ENCODE measurements at regions not wholly inside any gene's neighbourhood (a gene's known extent, or its start where the extent isn't known, plus 50 kb on each side); places are given as distances from the start of the nearest gene placed in this dataset.
A peak's percentile ranks its signal among the peaks of the same experiment; 100 is the strongest.
"Not testable (repeated sequence)": the region's sequence is repeated elsewhere in the genome, so short reads cannot be mapped to it uniquely, and the experiment has no call there.

DNA sequence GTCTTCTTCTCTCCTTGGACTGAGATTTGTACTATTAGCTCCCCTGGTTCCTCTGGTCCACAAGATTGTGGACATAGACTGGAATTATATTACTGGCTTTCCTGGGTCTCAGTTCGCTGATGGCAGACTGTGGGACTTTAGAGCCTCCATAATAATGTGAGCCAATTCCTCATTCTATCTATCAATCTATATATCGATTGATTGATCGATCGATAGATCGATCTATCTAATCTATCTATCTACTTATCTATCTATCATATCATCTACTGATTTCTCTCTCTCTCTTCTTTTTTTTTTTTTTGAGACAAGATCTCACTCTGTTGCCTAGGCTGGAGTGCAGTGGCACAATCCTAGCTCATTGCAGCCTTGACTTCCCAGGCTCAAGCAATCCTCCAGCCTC lies 51.5 kb upstream of the DDR1 start:
- H3K27ac ChIP-seq, result no peak overlapping the region
- no peaks in the 10 kb centered on the region for H3K36me3 ChIP-seq
- peaks cover 8% of the 10 kb centered on the region; the same call in 1 of the 2 replicates for H3K4me1 ChIP-seq
- no peak overlapping the region for H3K4me3 ChIP-seq
- DNase-seq, result no peak
- H3K27me3 ChIP-seq, result no peaks in the 10 kb centered on the region
- no peaks in the 10 kb centered on the region for H3K9me3 ChIP-seq (replicated peaks)

DNA sequence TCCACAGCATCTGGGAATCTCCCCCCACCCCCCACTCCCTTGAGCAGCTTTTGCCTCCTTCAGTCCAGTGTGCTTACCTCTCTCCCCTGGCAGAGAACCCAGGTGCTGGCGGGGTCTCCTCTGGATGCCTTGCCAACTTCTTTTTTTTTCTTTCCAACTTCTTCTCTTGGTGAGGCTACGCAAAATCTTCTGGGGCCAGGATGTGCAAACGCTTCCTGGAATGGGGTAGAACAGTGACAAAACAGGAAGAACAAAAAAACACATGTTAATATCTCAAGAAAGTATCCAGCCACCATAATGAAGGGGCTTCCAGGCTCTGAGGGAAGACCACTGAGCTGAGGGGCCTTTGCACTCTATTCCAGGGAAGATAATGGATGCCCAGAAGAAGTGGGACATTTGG lies 53.9 kb upstream of the DDR1 start:
- H3K27me3 ChIP-seq, result no peaks in the 10 kb centered on the region
- H3K4me1 ChIP-seq, result peaks cover 20% of the 10 kb centered on the region
- H3K9me3 ChIP-seq (replicated peaks), result no peaks in the 10 kb centered on the region
- H3K27ac ChIP-seq, result no peak overlapping the region
- DNase-seq, result no peak
- no peaks in the 10 kb centered on the region for H3K36me3 ChIP-seq
- H3K4me3 ChIP-seq, result no peak overlapping the region

DNA sequence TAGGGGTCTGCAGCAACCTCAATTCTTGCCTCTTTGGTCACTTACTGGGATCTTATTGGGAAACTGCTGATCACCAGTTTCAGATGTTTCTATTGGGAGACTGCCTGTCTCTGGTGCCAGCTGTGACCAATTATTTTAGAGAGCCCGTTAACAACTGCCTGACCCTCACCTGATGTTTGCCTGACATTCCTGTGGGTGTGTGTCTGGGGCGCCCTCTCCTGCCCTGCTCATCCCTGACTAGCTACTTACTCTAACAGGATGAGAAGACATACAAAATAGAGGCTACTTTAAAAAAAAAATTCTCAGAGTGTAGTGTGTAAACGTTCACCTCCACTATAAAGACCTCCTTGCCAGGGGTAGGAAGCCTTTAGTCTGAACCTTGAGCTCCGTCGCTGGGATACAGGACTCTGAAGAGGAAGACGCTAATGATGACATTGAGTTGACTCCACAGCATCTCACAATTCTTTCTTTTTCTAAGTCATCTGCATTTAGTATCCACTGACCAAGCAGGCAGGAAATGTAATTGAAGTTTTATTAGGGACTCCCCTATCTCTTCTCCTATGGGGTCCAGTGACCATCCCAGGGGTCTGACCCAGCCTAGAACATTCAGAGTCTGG lies 54.6 kb upstream of the DDR1 start:
- no peak overlapping the region for H3K4me3 ChIP-seq
- H3K27me3 ChIP-seq, result no peaks in the 10 kb centered on the region
- no peak for DNase-seq
- H3K4me1 ChIP-seq, result peaks cover 20% of the 10 kb centered on the region
- no peak overlapping the region for H3K27ac ChIP-seq
- H3K36me3 ChIP-seq, result no peaks in the 10 kb centered on the region
- H3K9me3 ChIP-seq (replicated peaks), result no peaks in the 10 kb centered on the region

DNA sequence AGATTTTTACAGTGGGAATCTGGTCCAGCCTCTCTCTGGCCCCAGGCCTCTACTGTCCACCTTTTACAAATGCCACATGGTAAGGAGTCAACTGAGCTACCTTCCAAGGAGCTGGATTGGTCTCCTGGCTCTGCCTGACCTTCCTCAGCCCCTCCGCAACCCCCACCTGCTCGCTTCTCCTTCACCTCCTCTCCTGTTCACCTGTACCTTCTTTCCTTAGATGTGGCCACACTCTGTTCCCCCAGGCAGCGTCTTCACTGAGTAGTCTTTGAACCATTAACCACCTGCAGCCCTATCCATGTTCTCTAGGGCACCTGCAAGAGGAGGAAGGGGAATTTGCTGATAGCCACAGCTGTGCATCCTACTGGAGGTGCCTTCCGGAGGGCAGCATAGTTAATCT lies 55.3 kb upstream of the DDR1 start:
- no peaks in the 10 kb centered on the region for H3K9me3 ChIP-seq (replicated peaks)
- no peak overlapping the region for H3K27ac ChIP-seq
- H3K36me3 ChIP-seq, result no peaks in the 10 kb centered on the region
- DNase-seq, result no peak
- H3K4me3 ChIP-seq, result no peak overlapping the region
- H3K27me3 ChIP-seq, result no peaks in the 10 kb centered on the region
- H3K4me1 ChIP-seq, result peaks cover 17% of the 10 kb centered on the region

DNA sequence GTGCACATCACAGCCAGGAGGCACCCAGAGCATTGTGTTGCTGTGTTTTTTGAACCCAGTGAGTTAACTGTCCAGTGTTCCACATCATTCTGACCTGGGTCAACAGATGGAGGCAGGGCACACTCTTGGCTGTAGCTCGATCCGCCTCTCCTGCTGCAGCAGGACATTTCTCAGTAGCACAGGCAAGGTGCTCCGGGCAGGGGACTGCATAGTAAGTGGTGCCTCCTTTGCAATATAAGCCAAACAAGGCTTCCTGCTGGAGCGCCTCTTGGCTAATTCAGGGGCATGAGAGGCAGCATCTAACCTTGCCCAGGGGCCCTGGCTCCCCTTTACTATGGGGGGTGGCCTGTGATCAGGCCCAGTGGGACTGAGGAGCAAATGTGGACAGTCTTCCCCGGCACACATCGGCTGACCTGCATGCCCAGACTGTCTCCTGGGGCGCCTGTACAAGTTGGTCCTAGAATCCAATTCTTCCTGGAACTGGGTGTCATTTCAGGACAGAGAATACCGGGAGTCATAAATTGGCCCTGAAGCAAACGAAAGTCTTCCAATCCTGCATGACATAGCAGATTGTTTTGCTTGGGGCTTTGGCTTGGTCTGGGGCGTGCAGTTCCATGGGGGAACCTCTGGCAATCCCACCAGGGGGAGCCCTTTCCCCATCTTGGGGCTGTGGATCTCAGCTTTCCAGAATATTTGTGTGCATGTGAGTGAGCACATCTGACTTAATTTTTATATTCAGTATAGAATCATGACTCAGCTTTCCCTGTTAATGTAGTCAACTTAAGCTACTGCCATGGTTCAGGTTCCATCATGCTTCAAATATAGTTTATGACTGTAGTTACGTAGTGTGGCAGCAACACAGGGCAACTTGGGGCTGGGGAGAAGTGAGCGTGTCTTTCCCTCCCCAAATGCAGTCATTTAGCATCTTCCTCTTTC lies 56.0 kb upstream of the DDR1 start:
- Histone ChIP-seq H3K27ac (0 out of 2 replicates have a peak overlapping the region, but pooled peaks have one; percentile 12), H3K36me3 (no peaks in the 10 kb centered on the region), H3K4me1 (peaks cover 17% of the 10 kb centered on the region), H3K9me3 (replicated peaks) (no peaks in the 10 kb centered on the region), H3K27me3 (no peaks in the 10 kb centered on the region), H3K4me3 (no peak overlapping the region)
- peak; percentile 77 to 88 for DNase-seq

DNA sequence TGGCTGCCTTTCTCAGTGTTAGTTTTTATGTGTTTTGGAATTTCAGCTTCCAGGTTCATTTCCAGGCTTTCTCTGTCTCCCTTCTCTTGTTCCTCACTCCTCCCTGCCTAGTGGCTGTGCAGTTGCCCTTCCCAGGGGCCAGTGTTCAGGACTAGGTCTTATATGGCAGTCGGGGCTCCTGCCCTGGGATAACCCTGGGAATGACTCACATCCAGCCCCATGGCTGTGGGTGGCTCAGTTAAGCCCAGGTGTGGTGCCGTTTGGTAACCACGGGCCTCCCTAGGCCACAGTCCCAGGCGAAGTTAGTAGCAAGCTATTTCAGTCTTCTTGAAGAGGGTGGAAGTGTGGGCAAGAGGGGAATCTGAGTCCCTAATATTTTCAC lies 57.4 kb upstream of the DDR1 start:
- peak; percentile 40 to 54 for DNase-seq
- H3K4me1 ChIP-seq, result peaks cover 22% of the 10 kb centered on the region
- no peak overlapping the region for H3K4me3 ChIP-seq
- H3K36me3 ChIP-seq, result no peaks in the 10 kb centered on the region
- no peaks in the 10 kb centered on the region for H3K27me3 ChIP-seq
- no peaks in the 10 kb centered on the region for H3K9me3 ChIP-seq (replicated peaks)
- no peak overlapping the region for H3K27ac ChIP-seq

DNA sequence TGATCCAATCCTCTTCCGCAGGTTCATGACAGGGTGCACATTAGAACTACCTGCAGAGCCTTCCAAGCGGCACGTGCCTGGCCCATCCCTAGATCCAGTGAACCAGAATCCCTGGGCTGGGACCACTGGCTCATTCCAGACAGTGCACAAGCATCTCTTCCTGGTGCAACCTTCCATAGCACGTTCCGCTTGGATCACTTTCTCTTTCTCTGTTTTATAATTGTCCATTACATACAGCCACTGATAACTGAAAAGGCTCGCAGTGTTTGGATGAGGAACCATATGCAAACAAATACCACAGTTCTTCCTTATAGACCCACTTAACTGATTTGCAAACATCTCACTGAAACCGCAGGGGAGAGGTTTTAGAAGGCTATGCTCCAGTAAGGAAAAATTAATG lies 59.6 kb upstream of the DDR1 start:
- peaks cover 24% of the 10 kb centered on the region for H3K4me1 ChIP-seq
- H3K27me3 ChIP-seq, result no peaks in the 10 kb centered on the region
- no peaks in the 10 kb centered on the region for H3K9me3 ChIP-seq (replicated peaks)
- H3K27ac ChIP-seq, result no peak overlapping the region
- DNase-seq, result no peak
- H3K36me3 ChIP-seq, result no peaks in the 10 kb centered on the region
- H3K4me3 ChIP-seq, result no peak overlapping the region

DNA sequence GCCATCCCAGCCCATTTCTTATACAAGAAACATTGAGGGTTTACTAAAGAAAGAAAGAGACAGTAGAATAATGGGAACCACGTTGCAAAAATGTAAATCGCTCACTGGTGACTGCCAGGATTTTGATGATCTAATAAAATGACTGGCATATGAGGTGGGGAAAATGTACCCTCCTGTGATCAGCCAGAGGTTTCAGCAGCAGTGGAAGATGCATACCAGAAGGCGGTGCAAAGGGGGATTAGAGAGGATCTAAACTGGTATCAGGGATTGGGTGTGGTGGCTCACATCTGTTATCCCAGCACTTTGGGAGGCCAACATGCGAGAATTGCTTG lies 60.8 kb upstream of the DDR1 start:
- peaks cover 24% of the 10 kb centered on the region for H3K4me1 ChIP-seq
- no peaks in the 10 kb centered on the region for H3K9me3 ChIP-seq (replicated peaks)
- peak in 1 of 2 experiments; percentile 25 for DNase-seq
- H3K27ac ChIP-seq, result no peak overlapping the region
- no peak overlapping the region for H3K4me3 ChIP-seq
- H3K36me3 ChIP-seq, result no peaks in the 10 kb centered on the region
- H3K27me3 ChIP-seq, result no peaks in the 10 kb centered on the region

DNA sequence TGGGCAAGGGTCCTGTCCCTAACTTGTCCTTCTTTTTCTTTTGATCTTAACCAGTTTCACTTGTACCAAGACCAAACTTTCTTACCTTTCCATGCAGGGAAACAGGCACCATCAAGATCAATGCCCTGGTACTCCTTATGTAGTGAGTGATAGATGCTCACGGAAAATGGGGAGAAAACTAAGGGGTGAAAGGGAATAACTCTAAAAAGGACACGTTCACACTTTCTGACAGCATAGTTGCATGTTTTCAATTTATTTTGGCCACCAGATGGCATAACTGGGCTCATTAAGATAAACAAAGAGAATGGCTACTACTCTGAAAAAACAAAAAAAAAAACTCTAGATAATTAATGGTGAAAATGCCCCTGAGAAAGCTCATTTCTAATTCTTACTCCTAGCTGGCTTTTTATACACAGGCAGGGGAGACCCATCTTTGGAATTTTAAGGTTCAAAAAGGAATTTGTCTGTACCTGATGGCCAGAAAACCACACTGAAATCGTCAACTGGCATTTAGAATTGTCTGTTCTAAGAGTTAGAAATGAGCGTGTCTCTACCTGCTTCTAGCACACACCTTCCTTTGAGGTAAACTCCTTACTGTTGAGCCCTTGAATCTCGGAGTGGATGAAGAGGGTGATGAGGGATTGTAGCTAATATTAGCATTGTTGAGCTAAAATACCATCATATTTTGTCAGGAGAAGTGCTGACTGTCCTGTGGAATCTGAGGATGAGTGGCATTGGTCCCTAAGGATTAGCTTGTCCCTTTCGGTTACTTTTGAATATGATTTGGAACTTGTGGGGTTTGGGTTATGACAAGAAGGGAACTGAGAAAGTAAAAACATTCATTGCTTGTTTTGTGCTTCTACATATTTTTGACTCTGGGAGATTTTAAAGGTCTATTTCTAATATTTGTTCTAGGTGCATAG lies 62.2 kb upstream of the DDR1 start:
- Histone ChIP-seq H3K36me3 (no peaks in the 10 kb centered on the region), H3K9me3 (replicated peaks) (no peaks in the 10 kb centered on the region), H3K4me1 (peaks cover 14% of the 10 kb centered on the region), H3K27ac (no peak overlapping the region), H3K27me3 (no peaks in the 10 kb centered on the region), H3K4me3 (no peak overlapping the region)
- peak in 1 of 2 experiments; percentile 64 for DNase-seq

DNA sequence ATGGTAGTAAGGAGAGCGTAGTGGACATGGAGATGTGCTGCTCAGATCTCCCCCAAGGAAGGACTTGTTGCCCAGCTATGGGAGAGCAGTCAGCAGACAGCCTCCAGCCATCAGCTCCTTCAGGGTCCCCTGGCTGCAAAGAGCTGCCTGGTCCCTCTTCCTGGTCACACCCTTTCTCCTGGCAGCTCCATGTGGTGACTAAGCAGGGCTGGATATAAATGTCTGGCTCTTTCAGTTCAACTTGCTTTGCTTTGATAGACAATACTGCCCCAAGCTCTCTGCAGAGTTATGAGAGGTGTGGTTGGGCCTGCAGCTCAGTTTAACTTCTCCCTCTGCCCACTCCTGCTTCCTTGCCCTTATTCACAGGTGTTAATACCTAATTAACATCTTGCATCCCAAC lies 64.1 kb upstream of the DDR1 start:
- Histone ChIP-seq H3K36me3 (no peaks in the 10 kb centered on the region), H3K4me3 (no peak overlapping the region), H3K27ac (no peak overlapping the region), H3K27me3 (no peaks in the 10 kb centered on the region), H3K9me3 (replicated peaks) (no peaks in the 10 kb centered on the region), H3K4me1 (peaks cover 8% of the 10 kb centered on the region)
- DNase-seq, result peak in 1 of 2 experiments; percentile 29

DNA sequence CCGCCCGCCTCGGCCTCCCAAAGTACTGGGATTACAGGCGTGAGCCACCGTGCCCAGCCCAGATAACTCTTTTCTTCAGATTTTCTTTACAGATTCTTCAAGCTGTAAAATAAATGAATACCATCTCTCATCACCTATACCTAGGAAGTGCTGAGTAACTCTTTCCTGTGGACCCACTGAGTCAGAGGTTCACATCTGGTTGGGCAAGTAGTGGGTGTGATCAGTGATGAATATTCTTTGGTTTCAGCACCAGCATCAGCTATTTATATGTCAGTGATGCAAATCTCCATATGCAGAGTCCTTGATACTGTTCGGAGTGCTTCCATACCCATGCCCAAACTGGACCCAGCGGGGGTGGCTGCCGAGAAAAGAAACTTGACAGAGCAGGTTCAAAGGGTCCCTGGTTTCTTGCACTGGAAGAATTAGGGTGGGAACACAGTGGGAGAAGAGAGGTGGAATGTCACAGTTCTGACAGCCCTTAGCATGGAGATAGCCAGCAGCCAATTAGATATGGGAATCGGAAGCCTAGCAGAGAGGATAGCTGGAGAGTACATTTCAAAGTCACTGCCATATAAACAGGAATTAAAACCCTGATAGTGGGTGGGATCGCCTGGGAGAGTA lies 64.9 kb upstream of the DDR1 start:
- no peaks in the 10 kb centered on the region for H3K36me3 ChIP-seq
- DNase-seq, result no peak
- H3K27ac ChIP-seq, result no peak overlapping the region
- peaks cover 12% of the 10 kb centered on the region for H3K4me1 ChIP-seq
- no peaks in the 10 kb centered on the region for H3K9me3 ChIP-seq (replicated peaks)
- H3K4me3 ChIP-seq, result no peak overlapping the region
- no peaks in the 10 kb centered on the region for H3K27me3 ChIP-seq

DNA sequence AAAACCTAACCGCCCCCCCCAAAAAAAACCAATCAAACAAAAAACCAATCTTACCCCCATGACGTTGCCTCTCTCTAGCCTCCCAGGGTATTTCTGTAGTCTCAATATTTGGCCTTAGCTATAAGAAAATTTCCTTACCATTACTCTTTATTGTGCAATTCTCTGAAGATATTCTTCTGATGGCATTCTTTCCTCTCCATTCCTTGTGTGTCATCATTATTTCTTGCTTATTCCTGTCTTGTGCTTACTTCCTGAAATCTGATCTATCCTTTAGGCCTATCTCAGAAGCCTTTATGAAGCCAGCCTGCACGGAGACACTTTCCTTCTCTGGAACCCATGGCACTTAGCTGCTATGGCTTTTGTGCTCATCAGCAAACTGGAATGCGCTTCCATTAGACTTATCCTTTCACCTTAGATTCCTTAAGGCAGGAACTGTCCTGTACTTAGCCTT lies 65.9 kb upstream of the DDR1 start:
- no peak for DNase-seq
- Histone ChIP-seq H3K27ac (no peak overlapping the region), H3K36me3 (no peaks in the 10 kb centered on the region), H3K27me3 (no peaks in the 10 kb centered on the region), H3K4me3 (no peak overlapping the region), H3K9me3 (replicated peaks) (no peaks in the 10 kb centered on the region), H3K4me1 (peaks cover 17% of the 10 kb centered on the region)

DNA sequence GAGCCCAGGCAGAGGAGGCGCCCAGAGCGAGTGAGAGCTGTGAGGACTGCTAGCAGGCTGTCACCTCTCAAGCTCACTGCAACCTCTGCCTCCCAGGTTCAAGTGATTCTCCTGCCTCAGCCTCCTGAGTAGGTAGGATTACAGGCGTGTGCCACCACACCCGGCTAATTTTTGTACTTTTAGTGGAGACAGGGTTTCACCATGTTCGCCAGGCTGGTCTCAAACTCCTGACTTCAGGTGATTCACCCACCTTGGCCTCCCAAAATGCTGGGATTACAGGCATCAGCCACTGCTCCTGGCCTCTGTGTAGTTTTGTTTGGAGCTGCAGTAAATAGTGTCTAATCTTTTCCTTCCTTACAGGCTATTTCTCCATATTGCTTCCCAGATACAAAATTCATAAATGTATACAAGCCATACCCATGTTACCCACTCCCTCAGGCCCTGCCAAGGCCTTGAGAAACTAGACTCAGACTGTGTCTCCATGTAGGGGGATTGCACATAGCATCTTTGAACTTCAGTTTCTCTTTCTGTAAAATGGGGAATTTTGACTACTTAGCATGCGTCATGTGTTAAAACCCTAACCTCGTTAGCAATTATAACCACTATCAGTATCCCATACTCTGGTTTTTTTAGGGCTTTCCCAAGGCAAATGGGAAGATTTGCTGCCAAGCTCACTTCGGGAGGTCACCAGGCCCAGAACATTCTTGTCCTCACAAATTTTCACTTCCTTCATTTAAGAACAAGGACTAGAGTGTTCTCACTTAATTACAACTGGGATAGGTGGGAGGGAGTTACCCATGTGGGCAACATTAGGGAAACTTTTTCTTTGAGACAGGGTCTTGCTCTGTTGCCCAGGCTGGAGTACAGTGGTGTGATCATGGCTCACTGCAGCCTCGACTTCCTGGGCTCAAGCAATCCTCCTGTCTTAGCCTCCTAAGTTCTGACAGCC lies 67.3 kb upstream of the DDR1 start:
- Histone ChIP-seq H3K36me3 (no peaks in the 10 kb centered on the region), H3K27ac (no peak overlapping the region), H3K4me1 (peaks cover 12% of the 10 kb centered on the region), H3K4me3 (no peak overlapping the region), H3K27me3 (no peaks in the 10 kb centered on the region), H3K9me3 (replicated peaks) (no peaks in the 10 kb centered on the region)
- DNase-seq, result no peak

DNA sequence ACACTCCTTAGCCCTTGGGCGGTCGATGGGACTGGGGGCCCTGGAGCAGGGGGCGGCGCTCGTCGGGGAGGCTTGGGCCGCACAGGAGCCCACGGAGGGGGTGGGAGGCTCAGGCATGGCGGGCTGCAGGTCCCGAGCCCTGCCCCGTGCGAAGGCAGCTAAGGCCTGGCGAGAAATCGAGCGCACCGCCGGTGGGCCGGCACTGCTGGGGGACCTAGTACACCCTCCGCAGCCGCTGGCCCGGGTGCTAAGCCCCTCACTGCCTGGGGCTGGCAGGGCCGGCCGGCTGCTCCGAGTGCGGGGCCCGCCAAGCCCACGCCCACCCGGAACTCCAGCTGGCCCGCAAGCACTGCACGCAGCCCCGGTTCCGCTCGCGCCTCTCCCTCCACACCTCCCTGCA lies 68.0 kb upstream of the DDR1 start:
- H3K9me3 ChIP-seq (replicated peaks); H3K4me3 ChIP-seq; H3K4me1 ChIP-seq; H3K27me3 ChIP-seq; H3K27ac ChIP-seq; DNase-seq; H3K36me3 ChIP-seq: not testable (repeated sequence)

Data from SJCRH30 (cell line).